Left cardiac atrium (tissue), 4 donors: ENCODE measurements at regions not wholly inside any gene's neighbourhood (a gene's known extent, or its start where the extent isn't known, plus 50 kb on each side); places are given as distances from the start of the nearest gene placed in this dataset.

Source experiments
- ATAC-seq, 2 donors: fragments of 200-7000 bp; cut with Tn5 transposase; one replicate each; pipeline ENCODE4 v1.9.1; 2020; ENCODE audit warnings: mild to moderate bottlenecking in 2 of 2, moderate library complexity in 2 of 2
- DNase-seq: peaks from one replicate; pipeline ENCODE4 v3.0.0-alpha.2; 2020
- intact Hi-C, 2 donors: fragments of 100-400 bp; cut with DNase I; formaldehyde crosslinking; loops; one replicate each; pipeline versions ENCODE4 v1.14.1 to v1.15.1; 2022 to 2023
- donor health status: DM: no; HTN: yes; CAD: no.
- donor health status: DM: no; HTN: yes; CAD: no; lungs with severe emphysema.
- donor health status: DM: yes; HTN: yes; CAD: no.
- donor health status: Dilated cardiomyopathy.

DNA sequence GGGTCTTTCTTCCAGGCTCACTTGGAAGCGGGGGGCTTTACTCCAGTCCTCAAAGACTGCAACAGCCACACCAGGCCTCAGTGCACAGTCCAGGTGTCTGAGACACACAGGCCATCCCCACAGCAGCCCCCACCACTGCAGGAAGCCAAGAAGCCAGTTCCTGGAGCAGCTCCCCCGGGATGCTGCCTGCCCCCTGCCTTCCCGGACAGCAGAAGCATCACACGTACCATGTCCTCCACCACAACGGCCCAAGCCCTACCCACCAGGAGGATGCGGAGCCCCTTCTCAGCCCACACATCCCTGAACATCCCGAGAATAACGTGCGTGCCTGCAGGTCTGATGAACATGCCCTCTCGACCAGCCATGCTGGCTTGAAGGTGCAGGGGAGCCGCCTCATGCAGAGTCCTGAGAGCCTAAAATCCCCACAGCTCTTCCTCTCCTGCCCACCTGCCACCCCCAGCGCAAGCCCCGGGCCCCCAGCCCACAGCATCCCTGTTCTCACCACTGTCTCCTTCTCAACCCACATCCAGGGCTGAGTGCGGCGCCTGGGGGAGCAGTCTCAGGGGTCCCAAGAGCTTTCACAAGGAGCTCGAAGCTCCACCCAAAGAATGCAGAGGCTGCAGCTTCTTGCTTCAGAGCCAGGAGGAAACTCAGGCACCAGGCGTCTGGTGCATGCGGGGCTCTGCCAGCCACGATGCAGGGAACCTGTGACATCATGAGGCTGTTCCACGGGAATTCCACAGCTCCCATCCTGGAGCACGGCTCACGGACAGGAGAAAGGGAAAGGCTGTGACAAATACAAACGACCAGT is 209.6 kb downstream of the BRD1 start:
- no peak for DNase-seq
- ATAC-seq = no peak
- intact Hi-C loops = no loop called here

DNA sequence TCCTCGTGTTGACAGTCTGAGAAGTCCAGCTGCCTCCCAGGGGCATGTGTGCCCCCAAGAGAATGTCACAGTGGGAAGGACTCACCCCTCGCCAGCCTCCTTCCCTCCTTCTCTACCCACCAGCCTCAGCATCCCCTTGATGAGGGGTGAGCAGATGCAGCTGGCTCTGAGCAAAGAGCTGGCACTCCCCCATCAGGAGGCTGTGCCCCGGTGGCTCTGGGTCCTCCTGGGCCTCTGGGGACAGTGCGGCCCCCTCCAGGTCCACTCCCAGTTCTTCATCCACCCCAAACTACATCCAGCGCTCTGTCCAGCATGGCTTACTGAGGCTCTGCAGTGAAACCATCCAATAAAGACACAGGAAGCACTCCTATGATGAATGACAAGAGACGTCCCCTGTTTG is 210.4 kb downstream of the BRD1 start:
- ATAC-seq (no peak), DNase-seq (no peak)
- intact Hi-C loops = no loop called here

DNA sequence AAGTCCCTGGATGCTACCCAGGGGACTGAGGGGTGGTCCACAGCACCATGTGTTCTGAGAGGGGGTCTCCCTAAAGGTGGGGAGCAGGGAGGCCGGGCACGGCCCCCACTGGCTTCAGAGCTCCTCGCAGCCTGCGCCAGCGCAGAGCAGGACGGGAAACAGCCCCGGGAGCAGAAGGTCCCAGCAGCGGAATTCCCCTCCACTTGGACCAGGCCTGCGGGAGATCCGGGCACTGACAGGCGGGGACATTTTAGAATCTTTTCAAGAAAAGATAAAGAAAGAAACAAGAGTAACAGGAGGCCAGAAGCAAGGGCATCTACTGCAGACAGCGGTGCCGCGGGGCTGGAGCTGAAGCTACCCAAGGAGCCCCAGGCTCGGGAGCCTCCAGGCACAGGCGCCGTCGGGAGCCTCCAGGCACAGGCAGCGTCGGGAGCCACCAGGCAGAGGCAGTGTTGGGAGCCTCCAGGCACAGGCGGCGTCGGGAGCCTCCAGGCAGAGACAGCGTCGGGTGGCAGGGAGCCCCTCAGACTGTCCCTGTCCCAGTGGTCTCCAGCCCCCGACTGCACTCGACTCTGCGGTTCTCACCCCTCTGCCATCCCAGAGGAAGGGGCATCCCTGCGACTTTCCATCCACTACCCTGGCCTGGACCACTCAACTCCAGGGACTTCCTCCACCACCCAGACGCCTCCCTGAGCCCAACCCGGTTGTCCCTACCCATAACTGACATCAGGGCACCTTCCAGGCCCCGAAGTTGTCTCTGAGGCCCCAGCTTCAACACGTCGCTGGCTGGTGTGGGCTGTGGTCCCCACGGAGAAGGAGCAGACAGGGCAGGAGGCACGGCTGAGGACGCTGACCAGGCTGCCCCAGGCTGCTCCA is 211.1 kb downstream of the BRD1 start:
- DNase-seq (no peak), ATAC-seq (no peak)
- intact Hi-C loops = no loop called here

DNA sequence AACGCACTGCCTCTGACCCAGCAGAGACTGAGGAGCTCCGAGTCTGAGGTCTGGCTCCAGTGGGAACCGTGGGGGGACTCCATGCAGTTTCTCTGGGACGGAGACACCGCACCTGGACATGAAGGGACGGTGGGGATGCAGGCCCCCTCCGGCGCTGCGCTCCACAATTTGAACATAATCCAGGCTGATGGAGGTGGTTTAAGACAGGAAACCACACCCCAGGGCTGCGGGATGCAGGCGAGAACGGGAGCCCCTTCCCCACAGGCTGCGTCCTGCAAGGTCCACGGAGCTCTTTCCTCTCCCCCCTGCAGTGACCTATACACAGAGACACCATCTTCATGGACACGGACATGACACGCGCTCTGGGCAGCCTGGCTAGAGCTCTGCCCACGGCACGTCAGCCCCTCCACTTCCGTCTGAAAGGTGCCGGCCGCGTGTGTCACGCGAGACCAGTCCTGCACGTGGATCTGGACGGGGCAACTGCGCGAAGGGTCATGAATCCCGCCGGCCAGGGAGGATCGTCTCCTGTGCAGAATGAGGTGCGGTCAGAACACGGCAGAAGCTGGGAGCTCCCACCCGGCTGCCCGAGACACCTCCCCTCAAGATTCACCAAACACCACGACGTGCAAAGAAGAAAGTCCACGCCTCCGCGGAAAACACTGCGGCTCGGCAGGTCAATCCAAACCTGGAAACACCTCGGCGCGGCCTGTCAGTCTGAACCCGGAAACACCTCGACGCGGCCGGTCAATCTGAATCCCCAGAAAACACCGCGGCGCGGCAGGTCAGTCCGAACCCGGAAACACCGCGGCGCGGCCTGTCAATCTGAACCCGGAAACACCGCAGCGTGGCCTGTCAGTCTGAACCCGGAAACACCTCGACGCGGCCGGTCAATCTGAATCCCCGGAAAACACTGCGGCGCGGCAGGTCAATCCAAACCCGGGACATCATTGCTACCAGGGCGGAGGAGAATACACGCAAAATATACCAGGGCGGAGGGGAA is 212.4 kb downstream of the BRD1 start:
- no peak for ATAC-seq
- no peak for DNase-seq
- intact Hi-C loops = no loop called here

DNA sequence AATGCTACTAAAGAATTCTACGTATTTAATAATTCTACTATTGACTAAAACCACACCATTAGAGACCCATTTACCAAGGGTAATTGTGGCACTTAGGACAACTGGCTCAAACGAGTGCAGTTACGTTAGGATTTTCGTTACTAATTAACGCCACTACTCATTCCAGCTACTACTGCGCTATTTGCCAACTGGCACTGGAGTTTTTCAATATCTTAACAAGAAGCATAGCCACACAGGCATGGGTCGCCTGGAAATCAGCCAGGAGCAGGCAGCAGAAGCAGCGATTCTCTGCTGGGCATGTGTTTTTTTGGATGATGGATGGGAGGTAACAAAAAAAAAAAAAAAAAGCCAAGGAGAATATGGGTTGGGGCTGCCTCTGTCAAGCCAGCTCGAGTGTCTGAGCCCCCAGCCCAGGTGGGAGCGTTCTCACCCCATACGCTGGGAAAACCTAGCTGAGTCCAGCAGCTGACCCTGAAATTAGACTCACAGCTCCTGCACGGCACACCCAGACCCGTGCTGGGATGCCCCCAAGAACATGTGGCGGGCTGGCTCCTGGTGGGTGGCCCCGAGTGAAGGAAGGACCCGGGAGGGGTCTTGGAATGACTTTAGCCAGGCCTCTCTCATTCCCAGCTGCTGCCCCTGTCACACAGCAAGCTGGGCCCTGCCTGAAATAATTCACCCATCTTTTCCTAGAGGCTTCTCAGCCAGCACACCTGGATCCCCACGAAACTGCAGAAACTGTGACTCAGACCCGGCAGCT is 214.0 kb downstream of the BRD1 start:
- DNase-seq (no peak), ATAC-seq (no peak)
- intact Hi-C loops = no loop called here

DNA sequence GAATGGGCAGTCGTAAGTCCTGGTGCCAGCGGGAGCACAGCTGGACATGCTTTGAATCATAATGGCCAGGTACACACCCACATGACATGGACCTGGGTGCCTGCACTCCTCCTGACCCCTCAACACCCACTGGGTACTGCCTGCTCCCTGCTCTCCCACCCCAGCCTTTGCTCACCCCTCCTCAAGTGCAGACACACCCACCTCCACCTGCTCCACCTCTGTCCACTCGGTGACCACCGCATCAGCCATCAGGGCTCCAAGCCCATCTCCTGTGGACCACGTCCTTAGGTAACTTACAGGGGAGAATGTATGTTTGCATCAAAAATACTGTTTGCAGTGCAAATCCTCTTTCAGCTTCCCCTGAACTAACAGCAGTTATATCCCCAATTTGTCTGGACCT is 214.6 kb downstream of the BRD1 start:
- intact Hi-C loops = no loop called here

DNA sequence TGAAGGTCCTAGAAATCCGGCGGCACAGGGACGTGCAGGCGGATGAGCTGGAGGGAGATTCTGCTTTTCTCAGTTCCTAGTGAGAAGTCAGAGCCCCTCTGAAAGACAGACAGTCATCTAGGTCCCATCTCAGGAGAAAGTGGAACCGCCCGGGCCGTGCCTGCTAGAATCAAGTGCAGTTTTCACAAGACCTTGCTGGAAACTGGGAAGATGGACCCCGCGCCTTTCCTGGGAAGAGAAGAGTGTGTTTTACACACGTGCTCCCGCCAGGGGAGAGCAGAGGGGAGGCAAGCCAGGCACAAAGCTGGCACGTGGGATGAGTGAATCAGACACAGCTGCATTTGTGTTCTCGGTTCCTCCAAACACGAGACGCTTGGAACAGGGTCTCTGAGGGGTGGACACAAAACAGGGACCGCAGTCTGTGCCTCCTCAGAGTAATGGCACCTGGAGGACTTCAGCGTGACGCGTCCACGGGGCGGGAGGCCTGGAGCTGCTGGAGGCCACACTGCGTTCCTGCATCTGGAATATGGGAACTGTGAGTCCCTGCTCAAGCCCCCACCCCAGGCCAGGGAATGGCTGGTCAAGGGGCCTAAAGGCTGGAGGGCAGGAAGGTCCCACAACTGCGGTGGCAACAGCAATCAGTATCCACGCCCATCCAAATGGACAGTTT is 218.3 kb downstream of the BRD1 start:
- DNase-seq = no peak
- intact Hi-C loops = no loop called here
- no peak for ATAC-seq

More for the DNA sequence above, 214.6 kb downstream of the BRD1 start:
- DNase-seq (no peak), ATAC-seq (no peak)

DNA sequence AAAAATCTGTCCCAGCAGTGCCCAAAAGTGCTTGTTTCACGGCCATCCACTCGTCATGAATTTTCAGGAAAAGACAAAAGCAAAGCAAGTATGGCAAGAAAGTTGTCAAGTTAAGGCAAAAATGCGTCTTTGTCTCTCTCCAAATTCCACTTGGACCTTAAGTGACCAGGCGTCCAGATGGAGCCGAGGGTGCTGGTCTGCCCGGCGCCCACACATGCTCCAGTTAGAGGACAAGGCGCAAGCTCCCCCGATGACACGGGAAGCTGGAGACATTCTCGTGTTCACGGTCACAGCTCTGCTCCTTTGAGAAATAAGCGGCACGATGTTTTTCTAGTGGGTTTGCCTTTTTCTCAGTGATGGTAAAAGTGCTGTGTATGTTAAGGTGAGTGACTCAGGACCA is 219.0 kb downstream of the BRD1 start:
- DNase-seq (no peak), ATAC-seq (no peak)
- intact Hi-C loops = no loop called here

DNA sequence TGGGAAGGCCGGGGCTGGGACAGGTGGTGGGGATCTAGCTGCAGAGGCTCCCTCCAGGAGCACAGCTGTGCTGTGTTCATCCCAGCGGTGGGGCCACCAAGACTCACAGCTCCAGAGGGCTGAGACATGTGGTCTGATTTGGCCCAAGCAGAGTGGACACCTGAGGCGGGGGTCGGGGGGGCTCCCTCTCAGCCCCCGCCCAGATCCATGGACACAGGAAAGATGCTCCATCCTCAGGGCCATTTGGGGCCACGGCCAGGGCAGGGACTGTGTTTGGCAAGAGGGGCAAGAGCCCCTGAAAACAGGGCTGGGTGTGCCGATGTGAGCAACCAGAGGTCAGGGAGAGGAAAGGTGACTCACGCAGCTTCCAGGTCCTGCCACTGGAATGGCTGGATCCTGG is 219.4 kb downstream of the BRD1 start:
- intact Hi-C loops = no loop called here
- DNase-seq (no peak), ATAC-seq (no peak)

DNA sequence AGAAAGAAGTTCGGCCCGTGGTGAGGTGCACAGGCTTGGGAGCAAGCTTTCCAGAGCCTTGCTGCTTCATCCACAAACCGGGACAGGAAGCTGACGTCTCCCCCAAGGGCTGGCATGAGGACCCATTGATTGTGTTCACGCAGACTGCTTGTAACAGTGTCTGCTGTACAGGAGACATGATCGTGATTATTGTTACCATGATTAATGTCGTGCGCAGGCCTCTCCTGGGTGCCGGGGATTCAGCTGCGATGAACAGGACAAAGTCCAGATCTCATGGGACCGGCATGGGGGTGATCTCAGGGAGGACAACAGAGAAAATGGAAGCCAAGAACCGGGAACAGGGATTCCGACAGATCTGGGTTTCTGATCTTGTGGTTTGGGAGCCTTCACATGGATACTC is 219.9 kb downstream of the BRD1 start:
- intact Hi-C loops = no loop called here
- ATAC-seq (no peak), DNase-seq (no peak)

DNA sequence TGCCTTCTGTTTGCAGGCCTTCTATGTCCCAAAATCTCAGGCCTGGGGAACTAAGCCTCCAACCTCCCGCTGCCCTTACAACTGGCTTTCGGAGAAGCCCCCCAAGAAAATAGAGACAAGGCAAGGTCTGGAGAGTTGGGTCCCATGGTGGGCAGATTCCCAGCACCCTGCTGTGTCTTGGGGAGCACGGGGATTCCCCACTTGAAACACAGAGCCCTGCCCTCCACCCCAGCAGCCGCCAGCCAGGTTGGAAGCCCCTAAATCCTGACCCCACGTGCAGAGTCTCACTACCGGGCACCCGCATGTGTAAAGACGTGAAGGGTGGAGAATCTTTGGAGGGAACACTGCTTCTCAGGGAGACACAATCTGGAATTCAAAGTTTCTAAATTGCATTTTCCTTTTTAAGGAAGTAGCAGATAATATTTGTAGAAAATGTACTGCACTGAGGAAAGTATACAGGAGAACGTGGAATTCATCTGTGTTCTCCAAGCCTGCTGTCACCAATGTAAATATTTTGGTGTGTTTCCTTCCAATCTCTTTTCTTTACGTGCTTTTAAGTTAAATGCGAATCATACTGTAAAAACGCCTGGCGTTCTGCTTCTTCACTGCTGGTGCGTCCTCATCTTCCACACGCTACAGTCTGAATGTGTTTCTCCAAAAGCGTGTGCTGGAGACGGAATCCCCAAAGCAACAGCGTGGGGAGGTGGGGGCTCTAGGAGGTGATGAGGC is 220.9 kb downstream of the BRD1 start:
- intact Hi-C loops = no loop called here
- DNase-seq = no peak
- no peak for ATAC-seq

DNA sequence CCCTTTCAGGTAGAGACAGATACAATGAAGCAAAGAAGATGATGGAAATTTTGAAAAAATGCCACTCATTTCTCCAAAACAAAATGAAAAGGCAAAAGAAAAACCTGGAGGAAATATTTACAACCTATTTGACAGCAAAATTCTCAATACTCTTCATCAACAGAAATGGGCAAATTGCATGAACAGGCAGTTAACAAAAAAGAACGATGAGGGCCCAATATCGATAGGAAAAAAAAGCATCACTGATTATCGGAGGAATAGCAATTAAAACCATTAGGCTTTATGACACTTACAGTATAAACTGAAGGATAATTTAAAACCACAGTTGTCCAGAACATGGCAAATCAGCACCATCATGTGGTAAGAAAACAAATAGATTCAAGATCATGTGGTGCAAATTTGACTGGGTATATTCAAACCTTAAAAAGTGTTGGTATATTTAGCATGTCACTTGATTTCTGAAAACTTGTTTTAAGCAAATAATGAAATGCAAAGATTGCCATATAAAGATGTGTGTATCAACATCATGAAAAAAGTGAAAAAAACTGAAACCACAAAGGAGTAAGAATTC is 222.9 kb downstream of the BRD1 start:
- ATAC-seq (no peak), DNase-seq (no peak)
- intact Hi-C loops = no loop called here

DNA sequence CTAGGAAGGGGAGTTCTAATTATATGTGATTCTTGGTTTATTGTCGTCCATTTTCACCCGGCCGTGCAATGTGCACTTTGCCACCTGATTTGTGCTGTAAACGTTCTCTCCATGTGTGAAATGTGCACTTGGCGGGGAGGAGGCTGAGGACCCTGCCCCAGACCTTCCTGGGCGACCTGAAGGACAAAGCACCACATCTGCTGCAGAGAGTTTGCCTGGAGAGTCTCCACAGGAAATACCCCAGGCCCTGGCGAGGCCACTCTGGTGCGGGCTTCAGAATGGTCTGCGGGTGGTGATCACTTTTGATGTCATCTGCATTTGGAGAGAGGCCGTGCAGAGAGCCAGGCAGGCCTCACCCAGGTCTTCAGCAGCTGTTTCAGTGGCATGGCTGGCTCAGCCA is 224.7 kb downstream of the BRD1 start:
- intact Hi-C loops = no loop called here
- DNase-seq (no peak), ATAC-seq (no peak)

DNA sequence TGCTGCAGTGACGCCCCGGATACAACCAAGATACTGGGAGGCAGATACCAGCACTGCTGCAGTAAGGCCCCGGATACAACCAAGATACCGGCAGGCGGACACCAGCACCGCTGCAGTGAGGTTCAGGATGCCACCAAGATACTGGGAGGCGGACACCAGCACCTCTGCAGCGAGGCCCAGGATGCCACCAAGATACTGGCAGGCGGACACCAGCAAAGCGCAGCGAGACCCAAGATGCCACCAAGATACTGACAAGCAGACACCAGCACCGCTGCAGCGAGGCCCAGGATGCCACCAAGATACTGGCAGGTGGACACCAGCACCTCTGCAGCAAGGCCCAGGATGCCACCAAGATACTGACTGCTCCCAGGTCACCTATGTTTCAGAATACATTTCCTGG is 225.2 kb downstream of the BRD1 start:
- intact Hi-C loops = no loop called here
- ATAC-seq = no peak
- DNase-seq = no peak

DNA sequence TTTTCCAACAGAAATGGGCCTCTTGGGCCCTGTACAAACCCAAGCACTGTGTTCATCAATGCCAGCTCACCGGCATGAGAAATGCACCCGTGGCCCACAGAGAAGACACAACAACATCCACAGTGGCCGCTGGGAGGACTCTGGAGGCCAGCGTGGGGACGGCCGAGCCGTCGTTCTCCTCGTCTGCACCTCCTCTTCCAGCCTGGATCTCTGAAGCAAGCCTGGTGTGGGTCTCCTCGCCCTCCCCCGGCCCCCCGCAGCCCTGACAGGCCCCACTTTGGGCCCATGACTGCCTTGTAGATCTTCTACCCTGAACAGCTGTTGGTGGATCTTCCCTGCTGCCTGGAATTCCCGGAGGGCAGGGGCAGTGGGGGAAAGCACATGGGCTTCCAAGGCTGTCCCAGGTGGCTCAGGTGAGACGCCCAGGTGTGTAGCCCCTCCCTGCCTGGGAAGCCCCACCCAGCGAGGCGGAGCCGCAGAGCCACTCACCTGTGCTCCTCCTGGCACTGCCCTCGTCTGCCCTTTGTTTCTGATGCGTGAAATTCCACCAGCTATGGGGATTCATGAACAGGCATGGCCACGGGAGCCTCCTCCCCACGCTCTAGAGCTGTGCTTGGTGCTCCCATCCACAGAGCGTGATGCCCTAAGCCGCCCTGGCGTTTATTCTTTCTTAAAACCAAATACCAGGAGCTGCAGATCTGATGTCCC is 225.9 kb downstream of the BRD1 start:
- ATAC-seq = no peak
- no peak for DNase-seq
- intact Hi-C loops = no loop called here

DNA sequence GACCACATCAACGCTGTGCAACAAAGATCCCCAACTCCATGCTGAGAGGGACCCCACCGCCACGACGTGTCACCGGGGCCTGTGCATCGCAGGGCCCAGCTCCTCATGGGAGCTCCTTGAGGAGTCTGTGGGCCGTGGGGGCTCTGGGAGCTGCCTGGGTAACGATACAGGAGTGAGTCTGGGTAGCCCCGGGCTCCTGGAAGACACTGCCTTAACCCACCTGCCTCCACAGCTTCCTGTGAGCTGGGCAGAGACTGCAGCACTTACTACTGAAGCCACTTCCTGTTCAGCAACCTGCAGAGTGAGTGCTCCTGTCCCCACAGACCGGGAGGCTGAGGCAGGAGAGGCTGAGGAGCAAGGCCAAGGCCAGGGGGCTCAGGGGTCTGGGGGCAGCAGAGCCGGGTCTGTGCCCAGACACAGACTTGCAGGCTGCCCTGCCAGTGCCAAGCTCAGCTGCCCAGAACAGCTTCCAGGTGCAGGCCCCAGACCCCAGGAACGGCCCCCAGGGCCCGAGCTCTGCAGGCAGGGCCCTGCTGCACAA is 226.7 kb downstream of the BRD1 start:
- ATAC-seq (no peak), DNase-seq (no peak)
- intact Hi-C loops = no loop called here
